ENCODE measurements at regions not wholly inside any gene's neighbourhood (a gene's known extent, or its start where the extent isn't known, plus 50 kb on each side); places are given as distances from the start of the nearest gene placed in this dataset.

DNA sequence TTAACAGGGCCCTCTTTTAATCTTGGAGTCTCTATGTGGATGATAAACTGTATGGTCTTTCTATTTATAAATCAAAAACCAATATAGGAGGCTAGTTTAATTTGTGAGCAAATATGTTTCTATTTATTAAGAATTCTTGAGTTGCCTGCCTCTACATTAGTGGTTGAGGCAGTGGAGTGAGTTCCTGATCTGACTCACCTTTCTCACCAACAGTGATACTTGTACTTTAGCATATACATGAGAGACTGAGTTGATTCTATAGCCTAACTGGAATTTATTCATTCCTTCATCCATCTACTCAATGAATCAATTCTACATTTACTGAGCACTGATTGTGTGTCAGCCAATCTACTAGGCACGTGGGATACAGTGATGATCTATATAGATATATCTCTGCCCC is 126.9 kb downstream of the TRMT11 start:
- TF ChIP-seq CTCF (IDR thresholded peaks at IDR 0.05; ENCODE audit: insufficient read depth, low read length, poor library complexity, severe bottlenecking) (no peak), EZH2phosphoT487 (conservative IDR thresholded peaks at IDR 0.05; ENCODE audit: low read length) (no peak)
